ENCODE measurements at regions not wholly inside any gene's neighbourhood (a gene's known extent, or its start where the extent isn't known, plus 50 kb on each side); places are given as distances from the start of the nearest gene placed in this dataset.
"Not testable (repeated sequence)": the region's sequence is repeated elsewhere in the genome, so short reads cannot be mapped to it uniquely, and the experiment has no call there.

GRCh38 chr20:39725513-39725912 is 763.4 kb downstream of the DHX35 start:
- not testable (repeated sequence) for DNase-seq

- DNase-seq, result no peak
Measured at GRCh38 chr20:39719293-39719692, 757.1 kb downstream of the DHX35 start.

GRCh38 chr20:39717936-39718335 is 755.8 kb downstream of the DHX35 start:
- DNase-seq, result no peak

- no peak for DNase-seq
Measured at GRCh38 chr20:39716796-39717341, 754.7 kb downstream of the DHX35 start.

GRCh38 chr20:39713076-39713840 is 751.1 kb downstream of the DHX35 start:
- DNase-seq, result no peak

- DNase-seq, result no peak
Measured at GRCh38 chr20:39706184-39706663, 744.1 kb downstream of the DHX35 start.

GRCh38 chr20:39705032-39705431 is 742.9 kb downstream of the DHX35 start:
- no peak for DNase-seq

GRCh38 chr20:39703357-39703756 is 741.2 kb downstream of the DHX35 start:
- DNase-seq, result not testable (repeated sequence)

- no peak for DNase-seq
Measured at GRCh38 chr20:39702701-39703349, 740.7 kb downstream of the DHX35 start.

GRCh38 chr20:39700528-39700927 is 738.4 kb downstream of the DHX35 start:
- DNase-seq, result no peak

GRCh38 chr20:39699166-39699725 is 737.1 kb downstream of the DHX35 start:
- DNase-seq, result no peak

GRCh38 chr20:39698752-39699151 is 736.6 kb downstream of the DHX35 start:
- DNase-seq, result no peak

- DNase-seq, result no peak
Measured at GRCh38 chr20:39691151-39691862, 729.2 kb downstream of the DHX35 start.

GRCh38 chr20:39676857-39677391 is 714.8 kb downstream of the DHX35 start:
- no peak for DNase-seq

GRCh38 chr20:39676241-39676640 is 714.1 kb downstream of the DHX35 start:
- DNase-seq, result no peak

- no peak for DNase-seq
Measured at GRCh38 chr20:39674842-39675241, 712.7 kb downstream of the DHX35 start.

GRCh38 chr20:39670988-39671387 is 708.8 kb downstream of the DHX35 start:
- no peak for DNase-seq

- DNase-seq, result no peak
Measured at GRCh38 chr20:39669659-39670058, 707.5 kb downstream of the DHX35 start.

- DNase-seq, result no peak
Measured at GRCh38 chr20:39668038-39668437, 705.9 kb downstream of the DHX35 start.

GRCh38 chr20:39661833-39662232 is 699.7 kb downstream of the DHX35 start:
- no peak for DNase-seq

- DNase-seq, result no peak
Measured at GRCh38 chr20:39660965-39661364, 698.8 kb downstream of the DHX35 start.

GRCh38 chr20:39660226-39660625 is 698.1 kb downstream of the DHX35 start:
- DNase-seq, result no peak

Data from stimulated activated CD4-positive, alpha-beta T cell treated with anti-CD3 and anti-CD28 coated beads, Interleukin-4, amount 100 ng/mL, for 24 hours (primary cell).